GM19395 (cell line): ENCODE measurements at regions not wholly inside any gene's neighbourhood (a gene's known extent, or its start where the extent isn't known, plus 50 kb on each side); places are given as distances from the start of the nearest gene placed in this dataset.

ENCODE experiments used
- ATAC-seq: cut with Tn5 transposase; IDR thresholded peaks from one replicate; pipeline ENCODE4 v1.9.1; 2021; ENCODE audit warnings: mild to moderate bottlenecking, moderate library complexity; ENCODE audit not compliant: unreplicated experiment

DNA sequence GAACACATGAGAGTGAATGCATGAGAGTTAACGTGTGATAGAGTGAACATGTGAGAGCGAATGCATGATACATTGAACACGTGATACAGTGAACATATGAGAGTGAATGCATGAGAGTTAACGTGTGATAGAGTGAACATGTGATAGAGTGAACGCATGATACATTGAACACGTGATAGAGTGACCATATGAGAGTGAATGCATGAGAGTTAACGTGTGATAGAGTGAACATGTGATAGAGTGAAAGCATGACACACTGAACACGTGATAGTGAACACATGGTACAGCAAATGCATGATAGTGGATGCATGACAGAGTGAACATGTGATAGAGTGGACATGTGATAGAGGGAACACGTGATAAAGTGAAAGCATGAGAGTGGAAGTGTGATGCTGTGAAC, 517.9 kb downstream of the EIPR1 start:
- ATAC-seq, result no peak

DNA sequence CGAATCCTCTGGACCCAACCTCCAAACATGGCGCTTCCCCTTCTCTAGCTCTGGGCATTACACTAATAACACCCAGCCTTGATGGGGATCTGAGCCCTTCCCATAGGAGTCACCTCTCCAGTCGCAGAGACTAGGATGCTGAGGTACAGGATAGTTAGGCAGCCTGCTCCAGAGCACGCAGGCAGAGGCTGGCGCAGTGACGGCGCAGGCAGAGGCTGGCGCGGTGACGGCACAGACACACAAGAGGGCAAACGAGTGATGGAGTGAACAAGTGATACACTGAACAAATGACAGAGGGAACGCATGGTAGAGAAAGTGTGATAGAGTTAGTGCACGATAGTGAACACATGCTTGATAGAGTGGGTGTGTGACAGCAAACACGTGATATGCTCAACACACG, 518.5 kb downstream of the EIPR1 start:
- no peak for ATAC-seq

DNA sequence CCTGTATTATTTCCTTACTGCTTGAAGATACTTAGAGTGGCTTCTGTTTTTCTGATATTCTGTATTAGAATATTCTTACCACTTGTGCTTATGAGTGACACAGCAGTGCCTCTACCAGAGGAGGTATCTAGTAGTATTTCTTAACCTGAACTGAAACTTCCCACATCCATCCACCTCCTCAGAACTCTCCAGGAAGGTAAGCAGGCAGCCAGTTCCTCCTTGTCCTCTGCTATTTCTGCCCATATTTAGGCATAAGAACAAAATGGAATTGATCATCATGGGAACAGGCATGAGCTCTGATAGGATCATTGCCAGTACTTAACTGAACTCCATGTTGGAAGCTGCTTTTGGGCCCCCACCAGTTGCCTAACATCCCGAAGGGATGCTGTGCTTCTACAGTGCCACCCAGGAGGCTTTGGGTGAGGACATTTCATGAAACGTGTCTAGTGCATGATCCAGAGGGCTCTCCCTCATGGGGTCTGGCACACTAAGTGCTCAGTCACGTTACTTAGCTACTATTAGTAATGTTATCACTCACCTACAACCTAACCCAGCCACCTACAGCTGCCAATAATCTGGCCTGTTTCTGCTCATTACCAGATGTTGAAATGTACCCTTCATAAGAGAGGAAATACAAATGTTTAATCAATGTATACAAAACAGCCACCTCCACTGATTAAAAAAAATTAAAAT, 520.7 kb downstream of the EIPR1 start:
- no peak for ATAC-seq

DNA sequence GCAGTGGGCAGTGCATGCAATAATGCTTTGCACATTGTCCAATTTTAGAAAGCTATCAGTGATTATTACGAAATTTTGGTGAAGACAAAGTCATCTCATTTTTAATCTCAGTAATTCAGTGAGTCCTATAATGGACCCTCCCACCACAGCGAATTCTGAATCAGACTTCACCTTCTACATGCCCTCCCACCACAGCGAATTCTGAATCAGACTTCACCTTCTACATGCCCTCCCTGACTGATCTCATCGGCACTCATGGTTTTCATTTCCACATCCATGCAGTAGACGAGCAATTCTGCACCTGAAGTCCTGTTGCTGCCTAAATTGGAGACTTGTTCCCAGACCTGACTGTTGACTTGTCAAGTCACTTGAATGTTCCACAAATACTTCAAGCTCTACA, 522.3 kb downstream of the EIPR1 start:
- ATAC-seq, result no peak

DNA sequence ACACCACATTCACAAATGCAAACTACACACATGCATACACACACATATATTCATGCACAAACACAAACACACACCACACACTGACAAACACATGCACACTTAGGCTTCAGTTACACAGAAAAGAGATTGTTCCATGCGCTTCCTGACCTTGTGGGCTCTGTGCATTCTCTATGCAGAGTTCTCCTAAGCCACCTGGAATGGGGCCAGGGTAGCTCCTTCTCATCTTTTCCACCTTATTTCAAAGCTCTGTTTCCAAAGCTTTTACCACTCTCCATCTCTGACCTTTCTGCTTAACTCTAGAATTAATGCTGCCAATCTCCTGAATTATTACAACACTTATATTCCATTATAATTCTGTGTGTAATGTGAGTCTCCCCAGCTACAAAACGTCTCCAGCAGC, 522.3 kb upstream of the MYT1L start:
- ATAC-seq, result no peak

DNA sequence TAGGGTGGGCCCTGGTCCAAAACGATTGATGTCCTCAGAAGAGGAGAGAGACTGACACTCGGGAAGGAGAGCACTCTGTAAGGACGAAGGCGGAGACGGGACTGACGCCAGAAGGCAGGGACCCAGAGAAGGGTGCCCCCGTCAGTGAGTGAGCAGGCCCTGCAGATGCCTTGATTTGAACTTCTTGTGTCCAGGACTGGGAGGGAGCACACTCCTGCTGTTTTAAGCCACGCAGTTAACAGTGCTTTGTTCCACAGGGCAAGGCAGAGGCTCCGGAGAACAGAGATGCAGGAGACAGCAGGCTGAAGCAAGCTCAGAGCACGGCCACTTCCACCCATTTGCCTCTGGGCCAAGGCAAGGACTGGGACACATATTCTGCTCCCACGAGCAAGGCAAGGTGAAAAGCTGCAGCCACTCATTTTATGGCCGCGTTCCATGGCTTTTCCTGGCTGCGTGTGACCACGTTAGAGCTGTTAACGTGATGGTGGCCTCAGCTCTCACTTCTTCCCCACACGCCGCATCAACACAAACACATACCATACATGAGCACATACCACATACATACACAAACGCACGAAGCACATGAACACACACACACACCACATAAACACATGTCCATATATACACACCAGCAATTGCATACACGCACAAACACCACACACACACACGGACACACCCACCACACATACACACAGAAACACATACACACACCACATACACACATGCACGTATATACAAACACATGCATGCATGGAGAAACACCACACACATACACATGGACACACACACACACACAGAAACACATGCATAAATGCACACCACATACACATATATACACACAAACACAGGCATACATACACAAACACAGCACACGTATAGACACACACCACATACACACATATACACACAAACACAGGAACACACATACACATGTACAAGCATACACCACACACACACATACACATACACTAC, 521.0 kb upstream of the MYT1L start:
- ATAC-seq, result no peak

DNA sequence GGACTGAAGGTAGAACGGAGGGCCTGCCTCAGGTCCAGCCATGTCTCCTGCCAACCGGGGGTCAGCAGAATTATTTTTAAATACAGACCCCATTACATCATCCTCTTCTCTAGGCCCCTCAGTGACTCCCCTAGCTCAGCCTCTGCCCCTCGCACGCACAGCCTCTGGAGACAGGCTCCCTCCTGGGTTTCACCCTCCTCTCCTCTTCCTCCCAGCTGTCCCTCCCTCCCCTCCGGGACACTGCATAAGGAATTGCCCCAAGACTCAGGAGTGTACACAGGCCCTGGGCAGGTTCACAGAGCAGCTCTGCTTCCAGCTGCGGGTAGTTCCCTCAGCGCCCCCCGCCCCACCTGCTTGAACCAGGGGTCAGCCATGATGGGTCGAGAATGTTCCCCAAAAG, 520.2 kb upstream of the MYT1L start:
- ATAC-seq, result no peak

DNA sequence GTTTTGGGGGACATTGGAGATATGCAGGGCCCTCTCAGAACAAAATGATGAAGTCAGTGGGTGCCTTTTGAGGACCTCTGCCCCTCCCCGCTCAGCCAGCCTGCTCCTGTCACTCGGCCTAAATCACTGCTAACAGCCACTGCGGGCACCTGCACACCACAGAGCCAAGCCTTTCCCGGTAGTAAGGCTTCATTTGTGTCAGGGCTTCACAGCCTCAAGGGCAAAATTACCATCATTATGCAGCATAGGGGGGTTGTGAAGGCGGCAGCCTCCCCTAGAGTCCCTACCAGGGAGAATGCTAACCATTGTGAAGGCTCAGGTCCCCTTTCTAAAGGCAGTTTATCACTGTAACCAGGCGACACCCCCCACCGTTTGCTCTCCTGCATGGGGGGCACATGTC, 519.8 kb upstream of the MYT1L start:
- ATAC-seq, result no peak

DNA sequence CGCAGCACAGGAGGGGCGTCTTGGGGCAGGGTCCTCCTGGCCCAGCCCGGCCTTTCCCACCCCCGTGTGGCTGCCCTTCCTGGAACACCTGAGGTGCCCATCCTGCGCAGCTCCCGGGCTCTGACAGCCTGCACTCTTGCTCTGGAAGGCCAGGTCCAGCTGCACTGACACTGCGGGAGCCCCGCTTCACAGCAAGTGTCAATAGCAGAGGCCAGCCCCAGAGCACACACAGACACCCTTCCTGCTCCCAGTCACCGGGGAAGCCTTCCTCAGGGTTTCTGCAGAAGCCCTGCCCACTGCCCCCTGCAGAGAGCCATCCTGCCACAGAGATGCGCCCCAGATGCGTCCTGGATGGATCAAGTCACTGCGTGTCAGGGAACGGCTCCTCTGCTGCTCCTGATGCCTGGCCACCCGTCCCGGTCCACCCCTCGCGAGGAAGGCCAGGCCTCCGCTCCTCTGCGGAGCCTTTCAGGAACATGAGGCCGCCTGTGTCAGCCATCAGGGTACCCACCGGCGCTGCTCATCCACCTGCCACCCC, 519.2 kb upstream of the MYT1L start:
- ATAC-seq, result no peak

DNA sequence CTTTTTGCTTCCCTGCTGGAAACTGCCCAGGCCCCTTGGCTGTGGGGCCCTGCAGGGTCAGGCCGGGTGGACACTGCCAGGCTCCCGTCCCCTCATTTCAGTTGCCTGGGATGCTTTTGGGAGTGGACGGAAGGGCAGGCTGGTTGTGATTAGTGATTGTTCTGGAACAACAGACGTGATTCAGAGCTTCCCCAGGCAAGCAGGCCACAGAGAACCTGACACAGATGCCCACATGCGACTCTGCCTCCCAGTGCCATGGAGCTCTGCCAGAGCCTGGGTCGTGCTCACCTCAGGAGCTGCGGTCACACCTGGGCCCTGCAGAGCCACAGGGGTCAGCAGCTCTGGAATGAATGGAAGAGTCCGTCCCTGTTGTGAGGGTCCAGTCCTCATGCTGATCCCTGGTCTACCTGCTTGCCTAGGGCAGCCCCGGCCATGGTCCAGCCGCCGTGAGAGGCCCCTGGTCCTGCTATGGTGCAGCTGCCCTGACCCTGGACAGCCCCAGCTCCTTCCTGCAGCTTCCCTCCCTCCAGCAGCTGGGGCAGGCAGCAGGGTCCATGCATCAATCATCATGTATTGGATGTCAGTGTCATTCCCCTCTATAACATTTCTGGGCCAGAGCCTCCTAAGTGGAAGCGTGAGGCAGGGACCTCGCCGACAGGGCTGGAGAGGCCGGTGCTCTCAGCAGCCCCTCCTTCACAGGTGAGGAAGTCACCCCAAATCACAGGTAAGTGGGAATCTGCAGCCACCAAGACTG, 518.6 kb upstream of the MYT1L start:
- no peak for ATAC-seq

DNA sequence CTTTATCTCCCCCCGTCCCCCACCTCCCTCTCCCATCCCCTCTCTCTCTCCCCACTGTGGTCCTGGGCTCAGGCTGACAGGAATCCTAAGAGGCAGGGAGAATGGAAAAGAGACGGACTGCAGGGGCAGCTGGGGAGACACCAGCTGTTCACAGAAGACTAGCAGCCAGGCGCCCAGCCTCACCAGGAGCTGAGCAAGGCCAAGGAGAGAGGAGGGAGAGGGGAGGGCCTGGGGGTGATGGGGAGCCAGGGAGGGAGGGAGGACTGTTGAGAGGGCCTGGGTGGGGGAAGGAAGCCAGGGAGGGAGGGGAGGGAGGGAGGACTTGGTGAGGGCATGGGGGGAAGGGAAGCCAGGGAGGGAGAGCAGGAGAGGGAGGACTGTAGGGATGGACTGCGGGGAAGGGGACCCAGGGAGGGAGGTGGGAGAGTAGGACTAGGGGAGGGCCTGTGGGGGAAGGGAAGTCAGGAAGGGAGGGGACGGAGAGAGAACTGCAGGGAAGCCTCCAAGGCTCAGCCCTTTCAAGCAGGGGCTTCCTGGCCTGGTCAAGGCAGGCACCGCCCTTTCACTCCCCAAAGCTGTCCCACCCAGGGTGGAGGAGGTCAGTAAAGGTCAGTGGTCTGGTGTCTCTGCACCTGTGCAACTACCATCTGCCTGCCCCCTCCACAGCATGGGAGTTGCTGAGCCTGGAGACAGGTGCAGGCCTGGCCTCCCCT, 517.7 kb upstream of the MYT1L start:
- no peak for ATAC-seq

DNA sequence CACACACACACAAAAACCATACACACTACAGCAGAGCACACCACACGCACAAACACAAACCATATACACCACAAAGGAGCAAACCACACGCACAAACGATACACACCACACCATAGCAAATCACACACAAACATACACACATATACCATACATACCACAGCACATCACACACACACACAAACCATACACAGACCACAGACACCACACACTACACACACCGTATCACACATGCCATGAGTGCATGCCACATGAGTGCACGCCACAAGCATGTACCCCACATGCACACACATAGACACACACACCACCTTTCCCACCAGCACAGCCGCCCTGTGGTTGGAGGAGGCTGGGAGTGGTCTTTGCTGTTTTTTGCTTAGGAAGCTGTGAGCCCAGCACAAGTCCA, 517.1 kb upstream of the MYT1L start:
- no peak for ATAC-seq

DNA sequence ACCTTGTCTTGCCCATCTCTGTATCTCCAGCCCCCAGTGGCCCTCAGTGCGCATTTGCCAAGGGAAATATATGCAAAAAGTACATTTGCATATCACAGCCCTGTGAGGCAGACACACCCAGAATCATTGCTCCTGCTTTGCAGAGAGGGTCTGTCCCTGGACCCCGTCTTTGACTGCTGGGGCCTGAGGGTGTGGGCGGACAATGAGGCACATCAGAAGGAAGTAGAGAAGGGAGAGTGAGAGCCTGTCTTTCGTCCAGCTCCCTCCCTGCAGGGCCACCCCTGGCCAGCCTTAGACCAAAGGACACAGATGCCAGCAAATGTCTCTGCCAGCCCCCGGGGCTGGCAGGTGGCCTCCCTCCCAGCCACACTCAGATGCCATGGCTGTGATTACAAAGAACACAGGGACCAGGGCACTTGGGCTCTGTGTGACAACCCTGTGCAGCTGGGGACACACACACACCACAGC, 516.2 kb upstream of the MYT1L start:
- ATAC-seq, result no peak

DNA sequence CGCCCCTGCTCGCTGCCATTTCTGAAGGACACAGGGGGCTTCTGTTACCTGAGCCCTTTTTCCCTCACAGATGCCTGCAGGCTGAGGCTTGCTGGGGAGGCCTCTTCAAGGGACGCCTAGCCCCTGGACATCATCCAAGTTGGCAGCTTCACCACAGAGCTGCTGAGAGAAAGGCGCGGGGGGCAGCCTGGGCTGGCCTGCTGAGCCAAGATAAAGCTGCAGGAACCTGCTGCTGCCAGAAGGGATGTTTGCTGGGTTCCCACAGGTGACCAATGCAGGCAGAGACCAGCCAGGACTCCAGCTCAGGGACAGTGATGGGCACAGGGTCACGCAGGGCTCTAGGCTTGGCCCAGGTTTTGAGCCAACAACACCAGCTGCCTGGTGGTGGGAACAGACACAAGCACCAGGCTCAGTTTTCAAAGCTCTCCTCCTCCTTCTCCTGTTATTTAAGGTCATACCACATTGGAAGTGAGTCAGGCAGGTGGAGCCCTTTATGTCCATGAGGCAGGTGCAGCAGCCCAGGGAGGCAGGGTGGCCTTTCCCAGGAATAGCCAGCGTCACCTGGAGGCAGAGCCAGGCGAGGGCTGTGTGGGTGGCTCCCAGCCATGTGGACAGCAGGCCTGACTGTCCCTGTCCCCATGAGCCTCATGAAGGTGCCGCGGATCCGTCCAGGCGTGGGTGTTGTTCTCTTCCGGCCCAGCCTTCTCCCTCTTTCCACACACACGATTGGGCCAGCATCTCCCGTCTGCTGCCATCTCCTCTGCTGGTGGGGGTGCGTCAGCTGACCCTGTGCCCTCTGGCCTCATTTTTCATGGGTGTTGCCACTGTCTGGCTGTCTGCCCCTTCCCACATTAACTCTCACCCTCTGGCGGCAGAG, 515.5 kb upstream of the MYT1L start:
- no peak for ATAC-seq

DNA sequence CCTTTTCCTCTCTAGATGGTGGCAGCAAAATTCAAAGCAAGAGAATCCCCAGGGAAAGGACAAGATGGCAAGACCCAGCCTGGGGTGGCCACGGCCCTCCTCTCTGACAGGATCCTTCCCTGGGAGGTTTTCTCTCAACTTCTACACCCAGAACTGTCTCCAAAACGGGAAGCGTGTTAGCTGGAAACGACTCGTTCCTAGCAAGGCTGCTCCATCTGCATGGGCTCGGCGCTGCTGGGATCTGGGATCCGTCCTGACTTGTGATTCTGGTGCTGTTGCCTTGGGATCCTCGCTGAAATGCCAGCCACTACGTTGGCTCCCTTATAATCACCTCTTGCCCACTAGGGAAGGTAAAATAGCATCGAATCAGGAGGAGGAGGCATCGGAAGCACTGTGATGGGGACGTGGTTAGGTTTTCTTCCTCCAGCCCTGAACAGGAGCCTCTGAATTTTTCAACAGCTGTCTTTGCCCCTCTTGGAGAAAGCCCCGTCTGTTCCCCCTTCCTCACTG, 514.8 kb upstream of the MYT1L start:
- ATAC-seq, result no peak

DNA sequence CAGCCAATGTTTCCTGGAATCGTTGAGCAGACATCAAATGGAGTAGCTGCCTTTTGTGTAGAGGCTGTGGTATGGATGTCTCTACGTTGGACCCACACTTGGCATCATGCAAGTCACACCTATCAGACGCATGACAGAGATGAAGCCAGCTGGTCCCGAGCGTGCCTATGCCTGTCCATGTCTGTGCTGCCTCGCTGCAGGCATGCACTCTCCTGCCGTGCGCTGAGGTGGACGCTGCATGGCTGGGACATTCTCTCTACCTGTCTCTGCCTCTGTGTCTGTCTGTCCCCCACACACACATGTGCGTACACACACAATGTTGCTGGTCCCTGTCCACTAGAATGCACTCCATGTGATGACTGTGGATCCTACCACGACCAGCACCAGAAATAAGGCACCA, 514.2 kb upstream of the MYT1L start:
- no peak for ATAC-seq

DNA sequence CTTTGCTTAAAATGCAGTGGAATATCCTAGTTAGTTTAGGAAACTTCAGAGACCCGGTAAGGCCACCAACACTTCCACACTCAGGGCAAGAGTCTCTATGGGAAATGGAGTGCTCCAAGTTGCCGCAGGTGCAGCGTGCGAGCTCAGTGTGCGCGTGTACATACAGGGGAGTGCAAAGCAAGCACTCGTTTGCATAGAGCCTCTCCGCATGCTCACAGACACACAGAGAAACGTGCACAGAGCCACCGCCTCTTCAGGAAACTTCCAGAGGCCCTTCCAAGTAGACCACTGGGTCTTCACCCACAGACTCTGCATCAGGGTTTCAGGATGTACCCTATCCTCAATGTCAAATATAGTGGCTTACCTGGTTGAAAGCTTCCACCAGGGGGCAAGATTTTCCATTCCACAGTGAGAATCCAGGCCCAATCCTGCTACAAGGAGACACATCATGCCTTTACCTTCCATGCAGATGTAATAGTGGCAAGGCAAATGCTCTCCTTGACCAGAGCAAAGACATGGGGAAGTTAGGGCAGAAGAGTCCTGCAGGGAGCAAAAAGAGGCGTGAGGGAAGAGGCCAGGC, 513.0 kb upstream of the MYT1L start:
- no peak for ATAC-seq

DNA sequence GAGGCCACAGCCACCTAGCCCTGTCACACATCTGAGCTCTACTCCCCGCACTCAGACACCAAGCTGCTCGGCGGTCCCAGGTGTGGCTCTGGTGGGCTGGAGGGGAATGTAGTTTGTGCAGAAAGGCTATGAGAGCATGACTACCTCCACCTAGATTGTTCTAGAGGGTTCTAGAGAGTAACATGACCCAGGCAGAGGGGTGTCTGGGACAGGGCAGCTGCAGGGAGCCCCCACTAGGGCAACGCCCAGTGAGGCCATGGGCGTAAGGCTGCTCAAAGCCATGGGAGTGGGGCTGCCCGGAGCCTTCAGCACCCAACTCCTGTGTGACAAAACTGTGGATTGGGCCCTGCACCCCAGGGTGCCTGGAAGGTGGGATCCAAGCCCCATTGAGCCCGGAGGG, 511.4 kb upstream of the MYT1L start:
- no peak for ATAC-seq

DNA sequence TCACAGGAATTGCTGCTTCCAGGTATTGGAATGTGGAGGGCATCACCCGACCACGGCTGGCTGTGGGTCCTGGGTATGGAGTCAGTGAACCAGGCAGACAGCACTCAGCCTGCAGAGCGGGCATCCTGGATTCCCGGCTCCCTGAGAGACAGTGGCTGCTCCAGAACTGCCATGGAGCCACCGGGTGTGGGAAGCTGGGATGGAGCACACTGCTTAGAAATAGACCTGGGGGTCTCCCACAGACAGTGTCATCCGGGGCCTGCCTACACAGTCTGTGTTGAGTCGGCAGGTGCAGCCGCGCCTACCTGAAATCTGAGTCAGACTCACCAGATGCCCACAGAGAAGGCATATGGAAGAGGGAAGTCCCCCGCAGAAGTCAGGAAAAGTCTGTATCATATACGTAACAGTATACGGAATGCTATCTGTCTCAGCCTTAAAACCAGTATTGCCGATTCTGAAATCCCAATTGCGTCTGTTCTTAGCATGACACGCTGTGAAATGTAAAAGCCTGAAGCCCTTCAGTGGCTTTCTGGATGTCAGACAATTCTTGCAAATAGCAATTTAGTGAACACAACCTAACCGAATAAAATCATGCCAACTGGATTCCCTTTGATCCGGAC, 509.7 kb upstream of the MYT1L start:
- ATAC-seq, result no peak
